IMR-90 (cell line): ENCODE measurements at regions not wholly inside any gene's neighbourhood (a gene's known extent, or its start where the extent isn't known, plus 50 kb on each side); places are given as distances from the start of the nearest gene placed in this dataset.

Experiments
- ATAC-seq: fragments of 200-7000 bp; cut with Tn5 transposase; 2 replicates; pipeline ENCODE4 v1.9.1; 2020; ENCODE audit warnings: low read depth, mild to moderate bottlenecking, moderate library complexity
- BruUV-seq: library from RNA; stranded (reverse); fragments of 400-500 nt; replicated peaks from 2 replicates; lab custom pipeline; 2021; lab: Mats Ljungman, UMichigan
- CTCF ChIA-PET: fragments of 300-600 bp; formaldehyde crosslinking; extraction: SDS; loops from one replicate; lab custom pipeline; 2021; ENCODE audit warnings: antibody characterized with exemption; lab: Yijun Ruan, JAX
- POLR2A ChIA-PET: fragments of 300-600 bp; sonication (Branson Sonifier 250); formaldehyde crosslinking; loops from one replicate; lab custom pipeline; 2022; ENCODE audit warnings: antibody characterized with exemption; ENCODE audit not compliant: unreplicated experiment; lab: Charles Lee
- DNase-seq: peaks from one replicate; pipeline ENCODE4 v3.0.0; 2013
- H2AFZ ChIP-seq: replicated peaks from 2 replicates; pipeline ENCODE3; 2013; ENCODE audit warnings: low read length, mild to moderate bottlenecking; ENCODE audit not compliant: poor library complexity
- H2AK5ac ChIP-seq: 2 replicates; pipeline ENCODE4 v1.6.1; 2013; ENCODE audit warnings: low read depth, low read length, inconsistent platforms
- H2AK9ac ChIP-seq: replicated peaks from 2 replicates; pipeline ENCODE3; 2013; ENCODE audit warnings: mild to moderate bottlenecking, low read depth, low read length, moderate library complexity; ENCODE audit not compliant: poor library complexity
- H2BK120ac ChIP-seq: 2 replicates; pipeline ENCODE4 v1.6.1; 2013; ENCODE audit warnings: low read depth, low read length, inconsistent platforms
- H2BK15ac ChIP-seq: 3 replicates; pipeline ENCODE4 v1.6.1; 2013; ENCODE audit warnings: low read depth, low read length, inconsistent platforms
- H2BK20ac ChIP-seq: 2 replicates; pipeline ENCODE4 v1.6.1; 2013; ENCODE audit warnings: low read depth, mild to moderate bottlenecking, inconsistent platforms, low read length, moderate library complexity
- H2BK5ac ChIP-seq: 2 replicates; pipeline ENCODE4 v1.6.1; 2013; ENCODE audit warnings: mild to moderate bottlenecking, low read depth, low read length, inconsistent platforms; ENCODE audit not compliant: poor library complexity, severe bottlenecking
- H3K14ac ChIP-seq: replicated peaks from 2 replicates; pipeline ENCODE4 v1.6.1; 2013; ENCODE audit warnings: low read depth, low read length, inconsistent platforms
- H3K18ac ChIP-seq: 2 replicates; pipeline ENCODE4 v1.6.1; 2013; ENCODE audit warnings: low read depth, low read length, control low read depth
- H3K23ac ChIP-seq: 2 replicates; pipeline ENCODE4 v1.6.1; 2013; ENCODE audit warnings: low read depth, low read length, inconsistent platforms
- H3K27ac ChIP-seq: 2 replicates; pipeline ENCODE4 v1.5.1; 2013; ENCODE audit warnings: mild to moderate bottlenecking, control low read depth, low read length; ENCODE audit not compliant: insufficient read depth
- H3K27me3 ChIP-seq: 2 replicates; pipeline ENCODE4 v1.6.1; 2013; ENCODE audit warnings: low read length; ENCODE audit not compliant: control insufficient read depth, insufficient read depth
- H3K36me3 ChIP-seq: 2 replicates; pipeline ENCODE4 v1.6.1; 2013; ENCODE audit warnings: low read length, mixed read lengths; ENCODE audit not compliant: control insufficient read depth, insufficient read depth
- H3K4ac ChIP-seq: 2 replicates; pipeline ENCODE4 v1.6.1; 2013; ENCODE audit warnings: low read depth, low read length, inconsistent platforms
- H3K4me1 ChIP-seq: 2 replicates; pipeline ENCODE4 v1.6.1; 2013; ENCODE audit warnings: low read length, mixed read lengths; ENCODE audit not compliant: control insufficient read depth, insufficient read depth
- H3K4me2 ChIP-seq: 2 replicates; pipeline ENCODE4 v1.6.1; 2013; ENCODE audit warnings: low read depth, mild to moderate bottlenecking, control low read depth, low read length, moderate library complexity
- H3K4me3 ChIP-seq: 2 replicates; pipeline ENCODE4 v1.5.1; 2013; ENCODE audit warnings: low read depth, mild to moderate bottlenecking, control low read depth, low read length, moderate library complexity; ENCODE audit not compliant: insufficient read depth
- H3K56ac ChIP-seq: 2 replicates; pipeline ENCODE4 v1.6.1; 2013; ENCODE audit warnings: low read length, inconsistent platforms; ENCODE audit not compliant: insufficient read depth; ENCODE audit errors: extremely low read depth
- H3K79me1 ChIP-seq, 2 experiments: 2 replicates each; pipeline ENCODE4 v1.6.1; 2013; ENCODE audit warnings: low read length in 2 of 2, inconsistent platforms in 1 of 2, low read depth in 1 of 2
- H3K9ac ChIP-seq: 2 replicates; pipeline ENCODE4 v1.6.1; 2013; ENCODE audit warnings: low read depth, low read length, control low read depth
- H3K9me1 ChIP-seq: 2 replicates; pipeline ENCODE4 v1.6.1; 2013; ENCODE audit warnings: low read length, inconsistent platforms; ENCODE audit not compliant: insufficient read depth
- H3K9me3 ChIP-seq: 2 replicates; pipeline ENCODE4 v1.6.1; 2013; ENCODE audit warnings: low read length; ENCODE audit not compliant: control insufficient read depth, insufficient read depth
- H4K20me1 ChIP-seq: 2 replicates; pipeline ENCODE4 v1.6.1; 2013; ENCODE audit warnings: low read length, inconsistent platforms; ENCODE audit not compliant: insufficient read depth
- H4K5ac ChIP-seq: 2 replicates; pipeline ENCODE4 v1.6.1; 2013; ENCODE audit warnings: mild to moderate bottlenecking, low read depth, low read length, control low read depth
- H4K8ac ChIP-seq, 2 experiments: 2 replicates each; pipeline ENCODE4 v1.6.1; 2013; ENCODE audit warnings: low read depth in 2 of 2, low read length in 2 of 2, control low read depth in 1 of 2, inconsistent platforms in 1 of 2
- H4K91ac ChIP-seq: 2 replicates; pipeline ENCODE4 v1.6.1; 2013; ENCODE audit warnings: low read depth, low read length, inconsistent platforms; ENCODE audit not compliant: insufficient read depth
- BHLHE40 ChIP-seq: fragments of 150-350 bp; IDR thresholded peaks from 2 replicates; pipeline ENCODE4 v1.6.1; 2016; ENCODE audit warnings: mild to moderate bottlenecking, low read depth, low read length
- CEBPB ChIP-seq: IDR thresholded peaks from 2 replicates; pipeline ENCODE4 v1.6.1; 2012; ENCODE audit warnings: low read depth, low read length, improper control_type of control experiment
- CHD1 ChIP-seq: IDR thresholded peaks from 2 replicates; pipeline ENCODE4 v1.6.1; 2012; ENCODE audit warnings: low read depth, low read length, improper control_type of control experiment
- CTCF ChIP-seq: conservative IDR thresholded peaks from 2 replicates; pipeline ENCODE4 v1.5.1; 2012; ENCODE audit warnings: mild to moderate bottlenecking, low read depth, low read length, improper control_type of control experiment
- ELK1 ChIP-seq: fragments of 150-350 bp; IDR thresholded peaks from 2 replicates; pipeline ENCODE4 v1.6.1; 2016; ENCODE audit warnings: low read depth, mild to moderate bottlenecking, low read length, moderate library complexity, borderline replicate concordance
- FOS ChIP-seq: fragments of 150-350 bp; IDR thresholded peaks from 2 replicates; pipeline ENCODE4 v1.6.1; 2016; ENCODE audit warnings: low read depth, low read length
- MAFK ChIP-seq: IDR thresholded peaks from 2 replicates; pipeline ENCODE4 v1.6.1; 2012; ENCODE audit warnings: low read depth, low read length, improper control_type of control experiment
- MAZ ChIP-seq: IDR thresholded peaks from 2 replicates; pipeline ENCODE4 v1.6.1; 2012; ENCODE audit warnings: low read depth, mild to moderate bottlenecking, low read length, improper control_type of control experiment, moderate library complexity, borderline replicate concordance
- NFE2L2 ChIP-seq: fragments of 150-350 bp; IDR thresholded peaks from 2 replicates; pipeline ENCODE4 v1.6.1; 2016; ENCODE audit warnings: low read depth, mild to moderate bottlenecking, low read length
- POLR2A ChIP-seq: IDR thresholded peaks from 2 replicates; pipeline ENCODE4 v1.6.1; 2012; ENCODE audit warnings: mild to moderate bottlenecking, low read depth, low read length
- RAD21 ChIP-seq: IDR thresholded peaks from 2 replicates; pipeline ENCODE4 v1.6.1; 2012; ENCODE audit warnings: low read length, improper control_type of control experiment
- RFX5 ChIP-seq: IDR thresholded peaks from 2 replicates; pipeline ENCODE4 v1.8.0; 2012; ENCODE audit warnings: low read depth, mild to moderate bottlenecking, low read length, moderate library complexity
- SMC3 ChIP-seq: fragments of 150-350 bp; IDR thresholded peaks from 2 replicates; pipeline ENCODE4 v1.6.1; 2016; ENCODE audit warnings: low read depth, mild to moderate bottlenecking, antibody characterized with exemption, low read length, moderate library complexity
- WGBS, 2 experiments: methylation state at CpG; one replicate each; pipeline versions ENCODE4 v1.1.5 to v1.1.7; 2013; ENCODE audit warnings: missing lambda C conversion rate in 2 of 2; ENCODE audit not compliant: insufficient read length in 1 of 2; ENCODE audit errors: extremely low coverage in 2 of 2; 5-methylcytosine and 5-hydroxymethylcytosine counted together
- dilution Hi-C: fragments of 300-500 bp; cut with HindIII; formaldehyde crosslinking; loops from one replicate; pipeline ENCODE4 v1.14.3; 2018; ENCODE audit warnings: low sequenced_read_pairs; ENCODE audit not compliant: unreplicated experiment
- in situ Hi-C: fragments of 300-500 bp; cut with MboI; formaldehyde crosslinking; loops from 3 replicates; pipeline ENCODE4 v1.14.3; 2019; ENCODE audit warnings: low sequenced_read_pairs, inconsistent platforms, mixed read lengths
- intact Hi-C: fragments of 100-400 bp; cut with micrococcal nuclease; formaldehyde crosslinking; loops from 2 replicates; pipeline ENCODE4 v1.10.0; 2022

GRCh38 chr3:55370272-55370671, 116.8 kb downstream of the WNT5A start:
- Histone ChIP-seq H3K36me3 (no peaks in the 10 kb centered on the region), H3K79me1 (no peaks in the 10 kb centered on the region), H2AK5ac (no peak overlapping the region), H3K9me3 (peaks cover 2% of the 10 kb centered on the region; the same call in 1 of the 2 replicates), H3K14ac (no peak overlapping the region), H3K56ac (no peak overlapping the region), H4K20me1 (no peaks in the 10 kb centered on the region), H2BK120ac (no peak overlapping the region), H2BK20ac (no peak overlapping the region), H2AFZ (no peak overlapping the region), H2BK15ac (no peak overlapping the region), H3K18ac (no peak overlapping the region), H4K8ac (no peak overlapping the region), H3K9ac (no peak overlapping the region), H3K9me1 (no peaks in the 10 kb centered on the region; the same call in 1 of the 2 replicates), H3K27me3 (no peaks in the 10 kb centered on the region), H4K91ac (no peak overlapping the region), H3K4ac (no peak overlapping the region), H3K23ac (no peak overlapping the region), H3K4me2 (no peak overlapping the region), H2BK5ac (no peak overlapping the region), H4K5ac (no peak overlapping the region), H3K27ac (no peak overlapping the region), H3K4me1 (no peaks in the 10 kb centered on the region), H2AK9ac (no peak overlapping the region), H3K4me3 (no peak overlapping the region)
- WGBS, 2 experiments = no CpG with 5 or more reads among the region's 12 CpGs
- in situ Hi-C loops (no loop called here), intact Hi-C loops (no loop called here), dilution Hi-C loops (no loop called here)
- CTCF ChIA-PET = no interaction called here
- POLR2A ChIA-PET = no interaction called here
- DNase-seq (no peak), ATAC-seq (no peak)
- BruUV-seq = no TSS peak
- no peak for TF ChIP-seq RAD21
- TF ChIP-seq RFX5 = no peak
- TF ChIP-seq POLR2A = no peak
- TF ChIP-seq MAFK = no peak
- TF ChIP-seq FOS = no peak
- no peak for TF ChIP-seq CEBPB
- TF ChIP-seq SMC3 = no peak
- TF ChIP-seq ELK1 = no peak
- no peak for TF ChIP-seq NFE2L2
- TF ChIP-seq MAZ = no peak
- TF ChIP-seq CHD1 = no peak
- TF ChIP-seq CTCF = no peak
- TF ChIP-seq BHLHE40 = no peak
